Panc1 (cell line): ENCODE measurements at regions not wholly inside any gene's neighbourhood (a gene's known extent, or its start where the extent isn't known, plus 50 kb on each side); places are given as distances from the start of the nearest gene placed in this dataset.

Experiments used
- ATAC-seq: fragments of 200-7000 bp; cut with Tn5 transposase; 2 replicates; pipeline ENCODE4 v1.9.1; 2020; ENCODE audit warnings: mild to moderate bottlenecking, moderate library complexity
- BruUV-seq: library from RNA; stranded (reverse); fragments of 400-500 nt; replicated peaks from 2 replicates; lab custom pipeline; 2021; lab: Mats Ljungman, UMichigan
- CTCF ChIA-PET: fragments of 300-600 bp; sonication (Branson Sonifier 250); formaldehyde crosslinking; loops from one replicate; lab custom pipeline; 2022; ENCODE audit warnings: antibody characterized with exemption; lab: Charles Lee
- POLR2A ChIA-PET: fragments of 300-600 bp; sonication (Branson Sonifier 250); formaldehyde crosslinking; loops from one replicate; lab custom pipeline; 2022; ENCODE audit warnings: antibody characterized with exemption; lab: Charles Lee
- DNase-seq: peaks from one replicate; pipeline ENCODE4 v3.0.0-alpha.2; 2010; ENCODE audit warnings: low read depth, low spot score
- H3K27ac ChIP-seq: 2 replicates; pipeline ENCODE4 v1.5.1; 2011; ENCODE audit warnings: mild to moderate bottlenecking, low read length, inconsistent platforms
- H3K27me3 ChIP-seq: fragments of 200-500 bp; sonication (Bioruptor generic); 2 replicates; pipeline ENCODE4 v1.6.0; 2014; ENCODE audit warnings: low read length, inconsistent platforms; ENCODE audit not compliant: control insufficient read depth, insufficient read depth
- H3K36me3 ChIP-seq: fragments of 200-500 bp; sonication (Bioruptor generic); 2 replicates; pipeline ENCODE4 v1.5.1; 2014; ENCODE audit warnings: inconsistent platforms, mild to moderate bottlenecking, low read length, moderate library complexity; ENCODE audit not compliant: control insufficient read depth, insufficient read depth
- H3K4me1 ChIP-seq: 2 replicates; pipeline ENCODE4 v1.5.1; 2011; ENCODE audit warnings: inconsistent platforms, mild to moderate bottlenecking, low read length, moderate library complexity; ENCODE audit not compliant: control insufficient read depth, insufficient read depth
- H3K4me3 ChIP-seq, 2 experiments: 2 replicates each; pipeline ENCODE4 v1.5.1; 2011 to 2012; ENCODE audit warnings: low read depth in 2 of 2, low read length in 2 of 2, mild to moderate bottlenecking in 2 of 2, inconsistent platforms in 1 of 2, moderate library complexity in 1 of 2
- H3K9me3 ChIP-seq: fragments of 200-500 bp; sonication (Bioruptor generic); 2 replicates; pipeline ENCODE4 v1.5.1; 2014; ENCODE audit warnings: low read depth, mild to moderate bottlenecking, inconsistent platforms, low read length, moderate library complexity; ENCODE audit not compliant: control insufficient read depth, insufficient read depth
- POLR2AphosphoS5 ChIP-seq: IDR thresholded peaks from 2 replicates; pipeline ENCODE4 v1.6.1; 2012; ENCODE audit warnings: mild to moderate bottlenecking, low read depth, low read length, moderate library complexity
- SIN3A ChIP-seq: IDR thresholded peaks from 2 replicates; pipeline ENCODE4 v1.6.1; 2012; ENCODE audit warnings: low read depth, mild to moderate bottlenecking, low read length, moderate library complexity, borderline replicate concordance; ENCODE audit not compliant: insufficient read depth
- TCF7L2 ChIP-seq: IDR thresholded peaks from 2 replicates; pipeline ENCODE4 v1.6.1; 2011; ENCODE audit warnings: mild to moderate bottlenecking, low read depth, low read length, inconsistent platforms
- in situ Hi-C: cut with HindIII; loops from 2 replicates; pipeline ENCODE4 v1.10.0; 2016; ENCODE audit warnings: low sequenced_read_pairs, low pct_unique_long_range_greater_than_20kb
- intact Hi-C: fragments of 100-400 bp; cut with micrococcal nuclease; formaldehyde crosslinking; loops from one replicate; pipeline ENCODE4 v1.10.0; 2022; ENCODE audit not compliant: unreplicated experiment
- TF ChIP-seq, protein P1 (sequence below), 2 experiments: IDR thresholded peaks; 2 replicates each; pipeline ENCODE4 v1.6.1; 2011 to 2012; ENCODE audit warnings: low read depth in 2 of 2, control low read depth in 1 of 2, low read length in 1 of 2, mild to moderate bottlenecking in 1 of 2, moderate library complexity in 1 of 2; ENCODE audit not compliant: insufficient read depth in 1 of 2
- TF ChIP-seq, protein P2 (sequence below): fragments of 450-650 bp; IDR thresholded peaks from 2 replicates; pipeline ENCODE4 v1.5.1; 2017; ENCODE audit warnings: mild to moderate bottlenecking

DNA sequence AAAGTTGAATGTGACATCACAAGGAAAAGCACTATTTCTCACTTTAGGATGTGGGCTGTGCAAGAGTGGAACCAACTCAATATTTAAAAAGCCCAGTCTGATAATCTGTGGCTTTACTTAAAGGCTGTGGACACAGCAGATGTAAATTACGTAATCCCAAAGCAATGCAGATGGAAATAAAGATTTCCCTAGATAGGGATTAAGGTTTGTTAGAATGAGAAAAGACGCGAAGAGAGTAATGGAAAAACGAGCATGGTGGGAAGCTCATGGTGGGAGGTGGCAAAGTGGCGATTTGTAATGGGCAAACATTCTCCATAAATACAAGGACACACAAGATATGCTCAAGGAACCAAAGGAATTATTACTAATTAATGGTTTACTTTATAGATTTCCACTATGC, 985.5 kb downstream of the FSTL5 start:
- no peak for DNase-seq
- no peaks in the 10 kb centered on the region for H3K4me1 ChIP-seq
- no peaks in the 10 kb centered on the region for H3K9me3 ChIP-seq
- H3K27ac ChIP-seq: no peak overlapping the region
- intact Hi-C loops (no loop called here), in situ Hi-C loops (no loop called here)
- POLR2A ChIA-PET: no interaction called here
- CTCF ChIA-PET: no interaction called here
- no peaks in the 10 kb centered on the region for H3K27me3 ChIP-seq
- no TSS peak for BruUV-seq
- H3K36me3 ChIP-seq: no peaks in the 10 kb centered on the region
- no peak for TF ChIP-seq TCF7L2
- TF ChIP-seq, protein P1, sequence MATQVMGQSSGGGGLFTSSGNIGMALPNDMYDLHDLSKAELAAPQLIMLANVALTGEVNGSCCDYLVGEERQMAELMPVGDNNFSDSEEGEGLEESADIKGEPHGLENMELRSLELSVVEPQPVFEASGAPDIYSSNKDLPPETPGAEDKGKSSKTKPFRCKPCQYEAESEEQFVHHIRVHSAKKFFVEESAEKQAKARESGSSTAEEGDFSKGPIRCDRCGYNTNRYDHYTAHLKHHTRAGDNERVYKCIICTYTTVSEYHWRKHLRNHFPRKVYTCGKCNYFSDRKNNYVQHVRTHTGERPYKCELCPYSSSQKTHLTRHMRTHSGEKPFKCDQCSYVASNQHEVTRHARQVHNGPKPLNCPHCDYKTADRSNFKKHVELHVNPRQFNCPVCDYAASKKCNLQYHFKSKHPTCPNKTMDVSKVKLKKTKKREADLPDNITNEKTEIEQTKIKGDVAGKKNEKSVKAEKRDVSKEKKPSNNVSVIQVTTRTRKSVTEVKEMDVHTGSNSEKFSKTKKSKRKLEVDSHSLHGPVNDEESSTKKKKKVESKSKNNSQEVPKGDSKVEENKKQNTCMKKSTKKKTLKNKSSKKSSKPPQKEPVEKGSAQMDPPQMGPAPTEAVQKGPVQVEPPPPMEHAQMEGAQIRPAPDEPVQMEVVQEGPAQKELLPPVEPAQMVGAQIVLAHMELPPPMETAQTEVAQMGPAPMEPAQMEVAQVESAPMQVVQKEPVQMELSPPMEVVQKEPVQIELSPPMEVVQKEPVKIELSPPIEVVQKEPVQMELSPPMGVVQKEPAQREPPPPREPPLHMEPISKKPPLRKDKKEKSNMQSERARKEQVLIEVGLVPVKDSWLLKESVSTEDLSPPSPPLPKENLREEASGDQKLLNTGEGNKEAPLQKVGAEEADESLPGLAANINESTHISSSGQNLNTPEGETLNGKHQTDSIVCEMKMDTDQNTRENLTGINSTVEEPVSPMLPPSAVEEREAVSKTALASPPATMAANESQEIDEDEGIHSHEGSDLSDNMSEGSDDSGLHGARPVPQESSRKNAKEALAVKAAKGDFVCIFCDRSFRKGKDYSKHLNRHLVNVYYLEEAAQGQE (IDR thresholded peaks at IDR 0.05; ENCODE audit: insufficient read depth in 1 of 2, low read depth in 2 of 2, low read length in 1 of 2): no peak
- TF ChIP-seq, protein P2, sequence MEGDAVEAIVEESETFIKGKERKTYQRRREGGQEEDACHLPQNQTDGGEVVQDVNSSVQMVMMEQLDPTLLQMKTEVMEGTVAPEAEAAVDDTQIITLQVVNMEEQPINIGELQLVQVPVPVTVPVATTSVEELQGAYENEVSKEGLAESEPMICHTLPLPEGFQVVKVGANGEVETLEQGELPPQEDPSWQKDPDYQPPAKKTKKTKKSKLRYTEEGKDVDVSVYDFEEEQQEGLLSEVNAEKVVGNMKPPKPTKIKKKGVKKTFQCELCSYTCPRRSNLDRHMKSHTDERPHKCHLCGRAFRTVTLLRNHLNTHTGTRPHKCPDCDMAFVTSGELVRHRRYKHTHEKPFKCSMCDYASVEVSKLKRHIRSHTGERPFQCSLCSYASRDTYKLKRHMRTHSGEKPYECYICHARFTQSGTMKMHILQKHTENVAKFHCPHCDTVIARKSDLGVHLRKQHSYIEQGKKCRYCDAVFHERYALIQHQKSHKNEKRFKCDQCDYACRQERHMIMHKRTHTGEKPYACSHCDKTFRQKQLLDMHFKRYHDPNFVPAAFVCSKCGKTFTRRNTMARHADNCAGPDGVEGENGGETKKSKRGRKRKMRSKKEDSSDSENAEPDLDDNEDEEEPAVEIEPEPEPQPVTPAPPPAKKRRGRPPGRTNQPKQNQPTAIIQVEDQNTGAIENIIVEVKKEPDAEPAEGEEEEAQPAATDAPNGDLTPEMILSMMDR: no peak
- H3K4me3 ChIP-seq: no peak overlapping the region
- ATAC-seq: no peak

DNA sequence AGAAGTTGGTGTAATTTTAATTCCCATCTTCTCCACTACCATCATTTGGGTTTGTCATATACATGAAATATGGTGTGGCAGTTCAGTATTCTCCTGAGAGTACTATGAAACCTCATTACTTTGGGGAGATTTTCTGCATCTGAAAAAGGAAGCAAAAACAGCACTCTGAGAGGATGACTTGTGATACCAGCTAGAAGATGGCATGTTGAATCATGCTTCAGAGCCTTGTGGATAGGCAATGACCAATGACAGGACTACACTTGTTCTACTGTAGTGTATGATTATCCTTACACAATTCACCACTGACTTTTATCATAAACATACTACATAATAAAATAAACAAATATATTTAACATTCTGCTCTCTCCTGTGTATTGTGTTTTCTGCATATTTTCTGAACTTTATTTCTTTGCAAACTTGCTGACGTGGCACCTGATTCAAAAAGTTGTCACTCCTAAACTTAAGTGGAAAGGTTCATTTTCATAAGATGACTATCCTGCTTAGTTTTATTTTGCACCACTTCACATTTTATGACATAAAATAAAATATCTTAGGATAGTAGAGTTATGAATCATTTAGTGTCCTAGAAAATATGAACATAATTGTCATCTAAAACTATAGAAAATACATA, 991.3 kb downstream of the FSTL5 start:
- ATAC-seq (no peak), DNase-seq (no peak)
- no peaks in the 10 kb centered on the region for H3K36me3 ChIP-seq
- in situ Hi-C loops: no loop called here
- no TSS peak for BruUV-seq
- H3K4me3 ChIP-seq: no peak overlapping the region
- H3K4me1 ChIP-seq: no peaks in the 10 kb centered on the region
- CTCF ChIA-PET: no interaction called here
- no peak overlapping the region for H3K27ac ChIP-seq
- no peaks in the 10 kb centered on the region for H3K27me3 ChIP-seq
- POLR2A ChIA-PET: no interaction called here
- H3K9me3 ChIP-seq: no peaks in the 10 kb centered on the region
- TF ChIP-seq POLR2AphosphoS5 (no peak), TCF7L2 (no peak), SIN3A (no peak)
- TF ChIP-seq, protein P1 (IDR thresholded peaks at IDR 0.05; ENCODE audit: insufficient read depth in 1 of 2, low read depth in 2 of 2, low read length in 1 of 2): no peak
- TF ChIP-seq, protein P2: no peak
- intact Hi-C loops: no loop called here
